HCT116 (cell line): ENCODE measurements at regions not wholly inside any gene's neighbourhood (a gene's known extent, or its start where the extent isn't known, plus 50 kb on each side); places are given as distances from the start of the nearest gene placed in this dataset.
"Not testable (repeated sequence)": the region's sequence is repeated elsewhere in the genome, so short reads cannot be mapped to it uniquely, and the experiment has no call there.

ENCODE experiments used
- ATAC-seq: fragments of 200-7000 bp; cut with Tn5 transposase; 2 replicates; pipeline ENCODE4 v1.9.1; 2020; ENCODE audit warnings: mild to moderate bottlenecking, moderate library complexity
- BruUV-seq: library from RNA; stranded (reverse); fragments of 400-500 nt; replicated peaks from 2 replicates; lab custom pipeline; 2021; lab: Mats Ljungman, UMichigan
- CTCF ChIA-PET: fragments of 300-600 bp; sonication (Branson Sonifier 250); formaldehyde crosslinking; loops from one replicate; lab custom pipeline; 2021; ENCODE audit warnings: antibody characterized with exemption; lab: Charles Lee
- POLR2A ChIA-PET: fragments of 300-600, 350-600 bp; sonication (Branson Sonifier 250); formaldehyde crosslinking; loops from one replicate; lab custom pipeline; 2021; ENCODE audit warnings: antibody characterized with exemption; lab: Charles Lee
- RAD21 ChIA-PET, 2 experiments: fragments of 300-600 bp; sonication (Branson Sonifier 250); formaldehyde crosslinking; loops; one replicate each; lab custom pipeline; 2023; ENCODE audit warnings: low total read pairs in 2 of 2; ENCODE audit not compliant: uncharacterized antibody in 2 of 2, unreplicated experiment in 2 of 2, low non-redundant PET in 1 of 2; lab: Charles Lee
- DNase-seq: peaks from one replicate; pipeline ENCODE4 v3.0.0-alpha.2; 2010; ENCODE audit warnings: low read depth, low spot score
- H2AFZ ChIP-seq: fragments of 200-600 bp; shearing (Covaris generic), sonication (generic); 2 replicates; pipeline ENCODE4 v1.6.1; 2017; ENCODE audit warnings: low read depth, mixed run types, mixed read lengths, antibody characterized with exemption, low read length; ENCODE audit not compliant: poor library complexity, severe bottlenecking
- H3K27ac ChIP-seq: 2 replicates; pipeline ENCODE4 v1.5.1; 2012; ENCODE audit warnings: low read depth, low read length
- H3K27me3 ChIP-seq: fragments of 200-600 bp; sonication (generic); 2 replicates; pipeline ENCODE4 v1.6.1; 2016; ENCODE audit warnings: mixed run types, low read length, mixed read lengths; ENCODE audit not compliant: insufficient read depth
- H3K36me3 ChIP-seq, 2 experiments: fragments of 200-500 bp in 1 of 2; fragments of 200-600 bp in 1 of 2; sonication (Bioruptor generic) in 1 of 2; sonication (generic) in 1 of 2; 2 replicates each; pipeline versions ENCODE4 v1.5.1 to v1.6.1; 2014 to 2016; ENCODE audit warnings: low read length in 2 of 2, inconsistent platforms in 1 of 2, mixed read lengths in 1 of 2, mixed run types in 1 of 2; ENCODE audit not compliant: insufficient read depth in 2 of 2, control insufficient read depth in 1 of 2
- H3K4me1 ChIP-seq, 2 experiments: fragments of 200-600 bp in 1 of 2; sonication (generic) in 1 of 2; 2 replicates each; pipeline versions ENCODE4 v1.5.1 to v1.6.1; 2012 to 2017; ENCODE audit warnings: low read length in 2 of 2, inconsistent platforms in 1 of 2, mild to moderate bottlenecking in 1 of 2, mixed read lengths in 1 of 2, mixed run types in 1 of 2, moderate library complexity in 1 of 2; ENCODE audit not compliant: insufficient read depth in 2 of 2, control insufficient read depth in 1 of 2
- H3K4me2 ChIP-seq: fragments of 200-600 bp; sonication (generic); 2 replicates; pipeline ENCODE4 v1.6.1; 2017; ENCODE audit warnings: mixed run types, low read length, mixed read lengths
- H3K4me3 ChIP-seq, 2 experiments: fragments of 200-600 bp in 1 of 2; sonication (generic) in 1 of 2; replicated peaks in 1 of 2; 2 replicates each; pipeline ENCODE4 v1.5.1; 2011 to 2016; ENCODE audit warnings: low read length in 2 of 2, control low read depth in 1 of 2, low read depth in 1 of 2, mild to moderate bottlenecking in 1 of 2, mixed read lengths in 1 of 2, mixed run types in 1 of 2
- H3K79me2 ChIP-seq: fragments of 200-600 bp; sonication (generic); 2 replicates; pipeline ENCODE4 v1.6.1; 2017; ENCODE audit warnings: mild to moderate bottlenecking, mixed run types, low read length, moderate library complexity, mixed read lengths; ENCODE audit not compliant: insufficient read depth
- H3K9ac ChIP-seq: fragments of 200-600 bp; sonication (generic); 2 replicates; pipeline ENCODE4 v1.6.1; 2016; ENCODE audit warnings: low read length, mixed read lengths
- H3K9me2 ChIP-seq: fragments of 200-600 bp; sonication (generic), shearing (Covaris generic); 2 replicates; pipeline ENCODE4 v1.6.1; 2017; ENCODE audit warnings: mixed run types, mild to moderate bottlenecking, moderate library complexity; ENCODE audit not compliant: insufficient read depth
- H3K9me3 ChIP-seq, 2 experiments: fragments of 200-500 bp in 1 of 2; fragments of 200-600 bp in 1 of 2; sonication (Bioruptor generic) in 1 of 2; sonication (generic) in 1 of 2; 2 replicates each; pipeline ENCODE4 v1.6.1; 2014 to 2017; ENCODE audit warnings: low read length in 2 of 2, mixed read lengths in 2 of 2, inconsistent platforms in 1 of 2, low read depth in 1 of 2, mild to moderate bottlenecking in 1 of 2, mixed run types in 1 of 2, moderate library complexity in 1 of 2; ENCODE audit not compliant: control insufficient read depth in 1 of 2, insufficient read depth in 1 of 2
- H4K20me1 ChIP-seq: fragments of 200-600 bp; sonication (generic), shearing (Covaris generic); 2 replicates; pipeline ENCODE4 v1.6.1; 2017; ENCODE audit warnings: mixed run types, mild to moderate bottlenecking, moderate library complexity; ENCODE audit not compliant: insufficient read depth
- CEBPB ChIP-seq: IDR thresholded peaks from 2 replicates; pipeline ENCODE4 v1.6.1; 2012; ENCODE audit warnings: low read depth
- ELF1 ChIP-seq: IDR thresholded peaks from 2 replicates; pipeline ENCODE4 v1.6.1; 2012; ENCODE audit warnings: low read depth, borderline replicate concordance
- EZH2phosphoT487 ChIP-seq: fragments of 200-600 bp; IDR thresholded peaks from 2 replicates; pipeline ENCODE4 v1.6.1; 2018; ENCODE audit warnings: antibody characterized with exemption, borderline replicate concordance
- POLR2AphosphoS5 ChIP-seq: IDR thresholded peaks from 2 replicates; pipeline ENCODE4 v1.6.1; 2011; ENCODE audit warnings: mild to moderate bottlenecking, low read depth, low read length, moderate library complexity
- SP1 ChIP-seq: IDR thresholded peaks from 2 replicates; pipeline ENCODE4 v1.6.1; 2012; ENCODE audit warnings: low read depth
- SRF ChIP-seq: IDR thresholded peaks from 2 replicates; pipeline ENCODE4 v1.6.1; 2012; ENCODE audit warnings: low read depth
- YY1 ChIP-seq: IDR thresholded peaks from 2 replicates; pipeline ENCODE4 v1.6.1; 2011; ENCODE audit warnings: low read length, low read depth, moderate library complexity, mild to moderate bottlenecking; ENCODE audit not compliant: insufficient replicate concordance; ENCODE audit errors: extremely low read depth
- intact Hi-C: fragments of 100-400 bp; cut with micrococcal nuclease; formaldehyde crosslinking; loops from 2 replicates; pipeline ENCODE4 v1.10.0; 2022
- TF ChIP-seq, protein P1 (sequence below), 3 experiments: fragments of 200-600 bp in 1 of 3; sonication (generic) in 1 of 3; IDR thresholded peaks in 2 of 3; conservative IDR thresholded peaks in 1 of 3; 2 replicates each; pipeline ENCODE4 v1.5.1; 2012 to 2017; ENCODE audit warnings: low read depth in 2 of 3, low read length in 2 of 3, antibody characterized with exemption in 1 of 3, borderline replicate concordance in 1 of 3, control low read depth in 1 of 3, mild to moderate bottlenecking in 1 of 3, mixed read lengths in 1 of 3, mixed run types in 1 of 3, moderate library complexity in 1 of 3; ENCODE audit not compliant: insufficient read depth in 1 of 3

DNA sequence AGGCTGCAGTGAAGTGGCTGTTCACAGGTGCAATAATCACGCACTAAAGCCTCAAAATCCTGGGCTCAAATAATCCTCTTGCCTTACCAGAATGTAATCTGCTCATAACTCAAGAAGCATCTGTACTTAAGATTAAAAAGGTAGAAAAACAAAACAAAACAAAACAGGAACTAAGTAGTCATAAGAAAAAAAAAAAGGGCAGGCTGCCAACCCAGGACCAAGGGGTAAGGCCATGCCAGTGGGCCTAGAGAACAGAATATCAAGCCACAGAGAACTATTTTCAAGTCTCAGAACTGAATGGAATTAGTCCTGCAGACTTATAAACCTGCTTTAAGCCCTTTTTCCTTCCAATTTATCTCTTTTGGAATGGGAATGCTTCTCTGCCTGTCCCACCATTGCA lies 64.8 kb upstream of the TBC1D3K start:
- CTCF ChIA-PET: no interaction called here
- ATAC-seq: no peak
- no peaks in the 10 kb centered on the region for H4K20me1 ChIP-seq
- intact Hi-C loops: no loop called here
- H3K9ac ChIP-seq: no peak overlapping the region
- H3K36me3 ChIP-seq: no peaks in the 10 kb centered on the region
- H3K79me2 ChIP-seq: no peaks in the 10 kb centered on the region
- BruUV-seq: no TSS peak
- H2AFZ ChIP-seq: no peak overlapping the region
- TF ChIP-seq, protein P1, sequence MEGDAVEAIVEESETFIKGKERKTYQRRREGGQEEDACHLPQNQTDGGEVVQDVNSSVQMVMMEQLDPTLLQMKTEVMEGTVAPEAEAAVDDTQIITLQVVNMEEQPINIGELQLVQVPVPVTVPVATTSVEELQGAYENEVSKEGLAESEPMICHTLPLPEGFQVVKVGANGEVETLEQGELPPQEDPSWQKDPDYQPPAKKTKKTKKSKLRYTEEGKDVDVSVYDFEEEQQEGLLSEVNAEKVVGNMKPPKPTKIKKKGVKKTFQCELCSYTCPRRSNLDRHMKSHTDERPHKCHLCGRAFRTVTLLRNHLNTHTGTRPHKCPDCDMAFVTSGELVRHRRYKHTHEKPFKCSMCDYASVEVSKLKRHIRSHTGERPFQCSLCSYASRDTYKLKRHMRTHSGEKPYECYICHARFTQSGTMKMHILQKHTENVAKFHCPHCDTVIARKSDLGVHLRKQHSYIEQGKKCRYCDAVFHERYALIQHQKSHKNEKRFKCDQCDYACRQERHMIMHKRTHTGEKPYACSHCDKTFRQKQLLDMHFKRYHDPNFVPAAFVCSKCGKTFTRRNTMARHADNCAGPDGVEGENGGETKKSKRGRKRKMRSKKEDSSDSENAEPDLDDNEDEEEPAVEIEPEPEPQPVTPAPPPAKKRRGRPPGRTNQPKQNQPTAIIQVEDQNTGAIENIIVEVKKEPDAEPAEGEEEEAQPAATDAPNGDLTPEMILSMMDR (IDR thresholded peaks at IDR 0.05 in 2 of 3, conservative IDR thresholded peaks at IDR 0.05 in 1 of 3; ENCODE audit: borderline replicate concordance in 1 of 3, insufficient read depth in 1 of 3, low read depth in 2 of 3, low read length in 2 of 3): no peak
- no peak for TF ChIP-seq YY1
- TF ChIP-seq CEBPB: no peak
- TF ChIP-seq SP1: no peak
- no peak for TF ChIP-seq SRF
- TF ChIP-seq EZH2phosphoT487: no peak
- no peak for TF ChIP-seq ELF1
- TF ChIP-seq POLR2AphosphoS5: no peak
- H3K27ac ChIP-seq: no peak overlapping the region
- no peaks in the 10 kb centered on the region for H3K9me2 ChIP-seq
- POLR2A ChIA-PET: no interaction called here
- no peak overlapping the region for H3K4me3 ChIP-seq
- no peaks in the 10 kb centered on the region for H3K4me1 ChIP-seq
- no peak for DNase-seq
- RAD21 ChIA-PET: no interaction called here
- H3K4me2 ChIP-seq: no peak overlapping the region
- H3K9me3 ChIP-seq: no peaks in the 10 kb centered on the region
- H3K27me3 ChIP-seq: no peaks in the 10 kb centered on the region

DNA sequence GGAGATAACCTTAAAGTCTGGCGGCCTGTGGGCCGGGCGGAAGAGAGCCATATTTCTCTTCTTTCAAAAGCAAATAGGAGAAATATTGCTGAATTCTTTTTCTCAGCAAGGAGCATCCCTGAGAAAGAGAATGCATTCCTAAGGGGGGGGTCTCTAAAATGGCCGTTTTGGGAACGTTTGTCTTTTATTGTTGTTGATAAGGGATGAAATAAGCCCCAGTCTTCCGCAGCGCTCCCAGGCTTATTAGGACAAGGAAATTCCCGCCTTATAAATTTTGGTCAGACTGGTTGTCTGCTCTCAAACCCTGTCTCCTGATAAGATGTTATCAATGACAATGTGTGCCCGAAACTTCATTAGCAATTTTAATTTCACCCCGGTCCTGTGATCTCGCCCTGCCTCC lies 65.8 kb upstream of the TBC1D3K start:
- DNase-seq, H2AFZ ChIP-seq, H3K9me3 ChIP-seq, H3K27me3 ChIP-seq, POLR2A ChIA-PET, H3K4me1 ChIP-seq, RAD21 ChIA-PET, H4K20me1 ChIP-seq, BruUV-seq, H3K4me3 ChIP-seq, H3K9ac ChIP-seq, H3K27ac ChIP-seq, H3K4me2 ChIP-seq, H3K79me2 ChIP-seq, intact Hi-C loops, H3K9me2 ChIP-seq, CTCF ChIA-PET, ATAC-seq, H3K36me3 ChIP-seq: not testable (repeated sequence)
